IMR-90 (cell line): ENCODE measurements at regions not wholly inside any gene's neighbourhood (a gene's known extent, or its start where the extent isn't known, plus 50 kb on each side); places are given as distances from the start of the nearest gene placed in this dataset.

ENCODE experiments used
- ATAC-seq: fragments of 200-7000 bp; cut with Tn5 transposase; 2 replicates; pipeline ENCODE4 v1.9.1; 2020; ENCODE audit warnings: low read depth, mild to moderate bottlenecking, moderate library complexity
- BruUV-seq: library from RNA; stranded (reverse); fragments of 400-500 nt; replicated peaks from 2 replicates; lab custom pipeline; 2021; lab: Mats Ljungman, UMichigan
- CTCF ChIA-PET: fragments of 300-600 bp; formaldehyde crosslinking; extraction: SDS; loops from one replicate; lab custom pipeline; 2021; ENCODE audit warnings: antibody characterized with exemption; lab: Yijun Ruan, JAX
- POLR2A ChIA-PET: fragments of 300-600 bp; sonication (Branson Sonifier 250); formaldehyde crosslinking; loops from one replicate; lab custom pipeline; 2022; ENCODE audit warnings: antibody characterized with exemption; ENCODE audit not compliant: unreplicated experiment; lab: Charles Lee
- DNase-seq: peaks from one replicate; pipeline ENCODE4 v3.0.0; 2013
- H2AFZ ChIP-seq: replicated peaks from 2 replicates; pipeline ENCODE3; 2013; ENCODE audit warnings: low read length, mild to moderate bottlenecking; ENCODE audit not compliant: poor library complexity
- H2AK5ac ChIP-seq: 2 replicates; pipeline ENCODE4 v1.6.1; 2013; ENCODE audit warnings: low read depth, low read length, inconsistent platforms
- H2AK9ac ChIP-seq: replicated peaks from 2 replicates; pipeline ENCODE3; 2013; ENCODE audit warnings: mild to moderate bottlenecking, low read depth, low read length, moderate library complexity; ENCODE audit not compliant: poor library complexity
- H2BK120ac ChIP-seq: 2 replicates; pipeline ENCODE4 v1.6.1; 2013; ENCODE audit warnings: low read depth, low read length, inconsistent platforms
- H2BK15ac ChIP-seq: 3 replicates; pipeline ENCODE4 v1.6.1; 2013; ENCODE audit warnings: low read depth, low read length, inconsistent platforms
- H2BK20ac ChIP-seq: 2 replicates; pipeline ENCODE4 v1.6.1; 2013; ENCODE audit warnings: low read depth, mild to moderate bottlenecking, inconsistent platforms, low read length, moderate library complexity
- H2BK5ac ChIP-seq: 2 replicates; pipeline ENCODE4 v1.6.1; 2013; ENCODE audit warnings: mild to moderate bottlenecking, low read depth, low read length, inconsistent platforms; ENCODE audit not compliant: poor library complexity, severe bottlenecking
- H3K14ac ChIP-seq: replicated peaks from 2 replicates; pipeline ENCODE4 v1.6.1; 2013; ENCODE audit warnings: low read depth, low read length, inconsistent platforms
- H3K18ac ChIP-seq: 2 replicates; pipeline ENCODE4 v1.6.1; 2013; ENCODE audit warnings: low read depth, low read length, control low read depth
- H3K23ac ChIP-seq: 2 replicates; pipeline ENCODE4 v1.6.1; 2013; ENCODE audit warnings: low read depth, low read length, inconsistent platforms
- H3K27ac ChIP-seq: 2 replicates; pipeline ENCODE4 v1.5.1; 2013; ENCODE audit warnings: mild to moderate bottlenecking, control low read depth, low read length; ENCODE audit not compliant: insufficient read depth
- H3K27me3 ChIP-seq: 2 replicates; pipeline ENCODE4 v1.6.1; 2013; ENCODE audit warnings: low read length; ENCODE audit not compliant: control insufficient read depth, insufficient read depth
- H3K36me3 ChIP-seq: 2 replicates; pipeline ENCODE4 v1.6.1; 2013; ENCODE audit warnings: low read length, mixed read lengths; ENCODE audit not compliant: control insufficient read depth, insufficient read depth
- H3K4ac ChIP-seq: 2 replicates; pipeline ENCODE4 v1.6.1; 2013; ENCODE audit warnings: low read depth, low read length, inconsistent platforms
- H3K4me1 ChIP-seq: 2 replicates; pipeline ENCODE4 v1.6.1; 2013; ENCODE audit warnings: low read length, mixed read lengths; ENCODE audit not compliant: control insufficient read depth, insufficient read depth
- H3K4me2 ChIP-seq: 2 replicates; pipeline ENCODE4 v1.6.1; 2013; ENCODE audit warnings: low read depth, mild to moderate bottlenecking, control low read depth, low read length, moderate library complexity
- H3K4me3 ChIP-seq: 2 replicates; pipeline ENCODE4 v1.5.1; 2013; ENCODE audit warnings: low read depth, mild to moderate bottlenecking, control low read depth, low read length, moderate library complexity; ENCODE audit not compliant: insufficient read depth
- H3K56ac ChIP-seq: 2 replicates; pipeline ENCODE4 v1.6.1; 2013; ENCODE audit warnings: low read length, inconsistent platforms; ENCODE audit not compliant: insufficient read depth; ENCODE audit errors: extremely low read depth
- H3K79me1 ChIP-seq, 2 experiments: 2 replicates each; pipeline ENCODE4 v1.6.1; 2013; ENCODE audit warnings: low read length in 2 of 2, inconsistent platforms in 1 of 2, low read depth in 1 of 2
- H3K9ac ChIP-seq: 2 replicates; pipeline ENCODE4 v1.6.1; 2013; ENCODE audit warnings: low read depth, low read length, control low read depth
- H3K9me1 ChIP-seq: 2 replicates; pipeline ENCODE4 v1.6.1; 2013; ENCODE audit warnings: low read length, inconsistent platforms; ENCODE audit not compliant: insufficient read depth
- H3K9me3 ChIP-seq: 2 replicates; pipeline ENCODE4 v1.6.1; 2013; ENCODE audit warnings: low read length; ENCODE audit not compliant: control insufficient read depth, insufficient read depth
- H4K20me1 ChIP-seq: 2 replicates; pipeline ENCODE4 v1.6.1; 2013; ENCODE audit warnings: low read length, inconsistent platforms; ENCODE audit not compliant: insufficient read depth
- H4K5ac ChIP-seq: 2 replicates; pipeline ENCODE4 v1.6.1; 2013; ENCODE audit warnings: mild to moderate bottlenecking, low read depth, low read length, control low read depth
- H4K8ac ChIP-seq, 2 experiments: 2 replicates each; pipeline ENCODE4 v1.6.1; 2013; ENCODE audit warnings: low read depth in 2 of 2, low read length in 2 of 2, control low read depth in 1 of 2, inconsistent platforms in 1 of 2
- H4K91ac ChIP-seq: 2 replicates; pipeline ENCODE4 v1.6.1; 2013; ENCODE audit warnings: low read depth, low read length, inconsistent platforms; ENCODE audit not compliant: insufficient read depth
- BHLHE40 ChIP-seq: fragments of 150-350 bp; IDR thresholded peaks from 2 replicates; pipeline ENCODE4 v1.6.1; 2016; ENCODE audit warnings: mild to moderate bottlenecking, low read depth, low read length
- CEBPB ChIP-seq: IDR thresholded peaks from 2 replicates; pipeline ENCODE4 v1.6.1; 2012; ENCODE audit warnings: low read depth, low read length, improper control_type of control experiment
- CHD1 ChIP-seq: IDR thresholded peaks from 2 replicates; pipeline ENCODE4 v1.6.1; 2012; ENCODE audit warnings: low read depth, low read length, improper control_type of control experiment
- CTCF ChIP-seq: conservative IDR thresholded peaks from 2 replicates; pipeline ENCODE4 v1.5.1; 2012; ENCODE audit warnings: mild to moderate bottlenecking, low read depth, low read length, improper control_type of control experiment
- ELK1 ChIP-seq: fragments of 150-350 bp; IDR thresholded peaks from 2 replicates; pipeline ENCODE4 v1.6.1; 2016; ENCODE audit warnings: low read depth, mild to moderate bottlenecking, low read length, moderate library complexity, borderline replicate concordance
- FOS ChIP-seq: fragments of 150-350 bp; IDR thresholded peaks from 2 replicates; pipeline ENCODE4 v1.6.1; 2016; ENCODE audit warnings: low read depth, low read length
- MAFK ChIP-seq: IDR thresholded peaks from 2 replicates; pipeline ENCODE4 v1.6.1; 2012; ENCODE audit warnings: low read depth, low read length, improper control_type of control experiment
- MAZ ChIP-seq: IDR thresholded peaks from 2 replicates; pipeline ENCODE4 v1.6.1; 2012; ENCODE audit warnings: low read depth, mild to moderate bottlenecking, low read length, improper control_type of control experiment, moderate library complexity, borderline replicate concordance
- MXI1 ChIP-seq: IDR thresholded peaks from 2 replicates; pipeline ENCODE4 v1.6.1; 2012; ENCODE audit warnings: low read depth, mild to moderate bottlenecking, low read length, moderate library complexity, borderline replicate concordance
- NFE2L2 ChIP-seq: fragments of 150-350 bp; IDR thresholded peaks from 2 replicates; pipeline ENCODE4 v1.6.1; 2016; ENCODE audit warnings: low read depth, mild to moderate bottlenecking, low read length
- POLR2A ChIP-seq: IDR thresholded peaks from 2 replicates; pipeline ENCODE4 v1.6.1; 2012; ENCODE audit warnings: mild to moderate bottlenecking, low read depth, low read length
- RAD21 ChIP-seq: IDR thresholded peaks from 2 replicates; pipeline ENCODE4 v1.6.1; 2012; ENCODE audit warnings: low read length, improper control_type of control experiment
- RCOR1 ChIP-seq: IDR thresholded peaks from 2 replicates; pipeline ENCODE4 v1.6.1; 2012; ENCODE audit warnings: mild to moderate bottlenecking, low read length, improper control_type of control experiment; ENCODE audit not compliant: insufficient replicate concordance
- RFX5 ChIP-seq: IDR thresholded peaks from 2 replicates; pipeline ENCODE4 v1.8.0; 2012; ENCODE audit warnings: low read depth, mild to moderate bottlenecking, low read length, moderate library complexity
- SMC3 ChIP-seq: fragments of 150-350 bp; IDR thresholded peaks from 2 replicates; pipeline ENCODE4 v1.6.1; 2016; ENCODE audit warnings: low read depth, mild to moderate bottlenecking, antibody characterized with exemption, low read length, moderate library complexity
- USF2 ChIP-seq: fragments of 150-350 bp; IDR thresholded peaks from 2 replicates; pipeline ENCODE4 v1.6.1; 2017; ENCODE audit warnings: mild to moderate bottlenecking, antibody characterized with exemption, low read length, low read depth
- WGBS, 2 experiments: methylation state at CpG; one replicate each; pipeline versions ENCODE4 v1.1.5 to v1.1.7; 2013; ENCODE audit warnings: missing lambda C conversion rate in 2 of 2; ENCODE audit not compliant: insufficient read length in 1 of 2; ENCODE audit errors: extremely low coverage in 2 of 2; 5-methylcytosine and 5-hydroxymethylcytosine counted together
- dilution Hi-C: fragments of 300-500 bp; cut with HindIII; formaldehyde crosslinking; loops from one replicate; pipeline ENCODE4 v1.14.3; 2018; ENCODE audit warnings: low sequenced_read_pairs; ENCODE audit not compliant: unreplicated experiment
- in situ Hi-C: fragments of 300-500 bp; cut with MboI; formaldehyde crosslinking; loops from 3 replicates; pipeline ENCODE4 v1.14.3; 2019; ENCODE audit warnings: low sequenced_read_pairs, inconsistent platforms, mixed read lengths
- intact Hi-C: fragments of 100-400 bp; cut with micrococcal nuclease; formaldehyde crosslinking; loops from 2 replicates; pipeline ENCODE4 v1.10.0; 2022

- no peaks in the 10 kb centered on the region for H3K4me1 ChIP-seq
- H4K5ac ChIP-seq = no peak overlapping the region
- intact Hi-C loops = no loop called here
- BruUV-seq = no TSS peak
- H3K79me1 ChIP-seq = no peaks in the 10 kb centered on the region
- no peak overlapping the region for H2AK5ac ChIP-seq
- no peak overlapping the region for H3K4me3 ChIP-seq
- H3K9ac ChIP-seq = no peak overlapping the region
- no peak overlapping the region for H4K91ac ChIP-seq
- dilution Hi-C loops = no loop called here
- ChIA-PET CTCF (no interaction called here), POLR2A (no interaction called here)
- H3K4me2 ChIP-seq = no peak overlapping the region
- no peaks in the 10 kb centered on the region for H3K27me3 ChIP-seq
- H3K9me3 ChIP-seq = peaks cover 3% of the 10 kb centered on the region; the same call in 1 of the 2 replicates
- H3K23ac ChIP-seq = no peak overlapping the region
- H3K4ac ChIP-seq = no peak overlapping the region
- H2BK120ac ChIP-seq = no peak overlapping the region
- no peaks in the 10 kb centered on the region for H4K20me1 ChIP-seq
- TF ChIP-seq CEBPB (no peak), RCOR1 (no peak), MAFK (no peak), MAZ (no peak), CTCF (no peak), USF2 (no peak), RAD21 (no peak), BHLHE40 (no peak), FOS (no peak), ELK1 (no peak), MXI1 (no peak), CHD1 (no peak), SMC3 (no peak), POLR2A (no peak), NFE2L2 (no peak), RFX5 (no peak)
- no peak overlapping the region for H2AFZ ChIP-seq
- no peak overlapping the region for H3K18ac ChIP-seq
- H3K36me3 ChIP-seq = no peaks in the 10 kb centered on the region
- no peaks in the 10 kb centered on the region for H3K9me1 ChIP-seq
- H2BK20ac ChIP-seq = no peak overlapping the region
- no peak overlapping the region for H4K8ac ChIP-seq
- H3K14ac ChIP-seq = no peak overlapping the region
- no peak overlapping the region for H3K27ac ChIP-seq
- no peak overlapping the region for H2BK15ac ChIP-seq
- in situ Hi-C loops = no loop called here
- no peak overlapping the region for H2AK9ac ChIP-seq
- no peak overlapping the region for H2BK5ac ChIP-seq
- no CpG with 5 or more reads among the region's 2 CpGs for WGBS, 2 experiments
- ATAC-seq = no peak
- no peak overlapping the region for H3K56ac ChIP-seq
- no peak for DNase-seq
Measured at GRCh38 chr18:31219395-31219794, 56.7 kb upstream of the DSC1 start.
